ENCODE measurements at regions not wholly inside any gene's neighbourhood (a gene's known extent, or its start where the extent isn't known, plus 50 kb on each side); places are given as distances from the start of the nearest gene placed in this dataset.
"Not testable (repeated sequence)": the region's sequence is repeated elsewhere in the genome, so short reads cannot be mapped to it uniquely, and the experiment has no call there.

- not testable (repeated sequence) for TF ChIP-seq CTCF (IDR thresholded peaks at IDR 0.05); ZFX (IDR thresholded peaks at IDR 0.05; ENCODE audit: borderline replicate concordance)
Measured at GRCh38 chr16:31981739-31982138, 108.1 kb downstream of the ZNF267 start.

Measured in 22Rv1 (cell line).